EL (cell line): ENCODE measurements at regions not wholly inside any gene's neighbourhood (a gene's known extent, or its start where the extent isn't known, plus 50 kb on each side); places are given as distances from the start of the nearest gene placed in this dataset.
A peak's percentile ranks its signal among the peaks of the same experiment; 100 is the strongest.
"Not testable (repeated sequence)": the region's sequence is repeated elsewhere in the genome, so short reads cannot be mapped to it uniquely, and the experiment has no call there.

Experiments
- DNase-seq: peaks from one replicate; pipeline ENCODE4 v3.0.0-alpha.2; 2016

DNA sequence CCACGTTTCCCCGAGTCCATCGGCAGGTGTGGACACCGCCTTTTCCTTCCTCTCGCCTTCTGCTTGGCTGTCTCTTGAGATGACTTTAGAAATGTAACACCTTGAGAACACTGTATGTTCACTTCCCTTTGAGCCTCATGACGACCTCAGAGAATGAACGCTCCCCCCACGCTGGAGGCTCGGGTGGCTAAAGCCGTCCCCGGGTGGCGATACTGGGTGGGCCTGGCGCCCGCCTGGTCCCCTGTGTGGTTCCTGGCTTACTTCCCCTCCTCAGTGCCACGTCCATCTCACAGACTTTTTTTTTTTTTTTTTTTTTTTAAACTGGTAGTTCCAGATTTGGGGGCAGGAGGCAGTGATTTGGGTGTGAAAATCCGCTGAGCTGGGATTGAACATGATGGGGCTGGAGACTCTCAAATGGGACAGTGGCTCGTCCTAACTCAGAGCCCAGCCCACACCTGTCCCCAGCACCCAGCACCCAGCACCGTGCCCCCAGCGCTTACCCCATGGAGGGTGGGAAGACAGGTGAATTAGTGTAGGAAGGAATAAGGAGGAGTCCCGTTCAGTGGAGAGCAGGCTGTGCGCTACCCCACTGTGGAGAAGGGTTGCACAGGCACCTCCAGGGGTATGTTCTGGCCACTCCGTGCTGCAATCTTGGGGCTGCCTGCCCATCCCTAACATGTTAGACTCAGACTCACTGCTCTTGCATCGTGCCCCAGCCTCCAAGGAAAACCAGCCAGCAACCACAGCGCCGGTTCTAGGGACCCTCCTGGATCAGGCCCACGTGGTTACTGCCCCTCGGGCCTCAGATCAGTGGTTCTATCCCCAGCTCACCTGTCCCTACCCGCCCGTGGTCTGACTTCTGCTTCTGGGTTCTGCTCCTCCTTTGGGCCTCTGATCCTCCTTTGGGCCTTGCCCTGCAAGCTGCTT is 174.0 kb downstream of the ASB1 start:
- no peak for DNase-seq

DNA sequence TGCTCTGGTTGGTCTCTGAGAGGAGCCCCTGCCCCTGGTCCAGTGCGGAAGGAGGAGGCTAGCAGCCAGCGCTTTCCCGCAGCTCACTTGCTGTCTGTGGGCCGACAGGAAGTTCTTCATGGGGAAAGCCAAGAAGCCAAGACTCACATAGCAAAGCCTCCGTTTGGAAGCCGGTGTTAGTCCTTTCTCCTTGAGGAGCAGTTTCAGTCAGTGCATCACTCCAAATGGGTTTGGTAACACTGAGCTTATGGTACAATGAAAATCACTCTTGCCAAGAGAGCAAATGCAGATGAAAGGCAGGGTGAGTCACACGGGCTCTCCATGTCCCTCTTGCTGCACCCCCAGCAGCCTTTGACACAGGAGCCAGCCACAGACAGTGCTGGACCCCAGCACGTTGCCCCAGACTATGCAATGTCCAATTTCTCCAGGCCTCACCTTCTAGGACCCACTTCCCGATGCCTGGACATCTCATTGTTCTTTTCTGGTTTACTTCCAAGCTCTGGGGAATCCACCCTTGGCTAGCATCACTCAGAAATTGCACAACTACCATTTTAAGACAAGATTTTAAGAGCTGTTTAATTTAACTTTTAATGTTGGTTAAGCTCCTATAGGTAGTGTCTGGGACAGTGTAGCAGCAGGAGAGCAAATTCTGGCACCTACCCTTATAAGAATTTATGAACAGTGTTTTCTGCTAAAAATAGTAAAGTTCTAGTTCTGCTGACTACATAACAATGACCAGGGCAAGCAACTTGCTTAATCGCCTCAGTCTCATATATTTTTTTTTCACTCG is 174.9 kb downstream of the ASB1 start:
- peak; percentile 36 for DNase-seq

- DNase-seq, result no peak
Observed at GRCh38 chr2:238602223-238602960, 175.7 kb downstream of the ASB1 start.

- DNase-seq, result no peak
Observed at GRCh38 chr2:238603596-238603995, 176.9 kb downstream of the ASB1 start.

- DNase-seq, result no peak
Observed at GRCh38 chr2:238606311-238606710, 179.6 kb downstream of the ASB1 start.

DNA sequence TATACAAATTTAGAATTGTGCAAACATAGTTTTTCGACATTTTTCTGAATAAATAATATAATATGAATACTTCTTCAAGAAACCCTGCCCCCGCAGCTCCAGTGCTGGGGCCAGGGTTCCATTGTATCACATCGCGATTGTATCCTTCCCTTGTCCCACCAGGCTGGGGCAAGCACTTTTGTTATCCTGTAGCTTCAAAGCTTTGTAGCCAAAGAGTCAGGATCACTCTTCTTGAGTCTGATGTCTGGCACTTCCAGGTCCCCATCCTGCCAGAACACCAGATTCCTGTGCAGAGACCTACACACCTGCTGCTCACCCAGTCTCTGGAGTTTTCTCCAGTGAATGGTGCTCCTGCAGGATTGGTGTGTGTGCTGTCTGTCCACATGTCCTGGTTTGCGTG is 186.9 kb downstream of the ASB1 start:
- no peak for DNase-seq

- DNase-seq, result no peak
Observed at GRCh38 chr2:238614376-238614775, 187.6 kb downstream of the ASB1 start.

DNA sequence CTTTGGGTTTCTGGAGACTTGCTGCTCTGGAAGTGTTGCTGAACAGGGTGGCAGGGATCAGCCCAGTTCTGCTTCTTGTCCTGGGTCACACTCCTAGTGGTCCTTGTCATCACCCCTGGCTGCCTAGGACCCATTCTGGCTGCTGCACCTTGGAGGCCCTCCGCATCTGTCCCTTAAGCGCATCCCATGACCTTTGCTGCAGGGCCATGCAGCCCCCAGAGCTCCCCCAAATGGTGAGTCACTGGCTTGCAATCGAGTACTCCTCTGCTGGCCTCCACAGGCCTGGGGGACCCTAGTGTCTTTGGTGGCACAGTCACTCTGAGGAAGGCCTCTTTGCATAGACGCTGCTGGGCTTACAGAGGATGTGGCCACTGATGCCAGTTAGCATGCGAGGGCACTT is 188.5 kb downstream of the ASB1 start:
- DNase-seq, result no peak

GRCh38 chr2:238616681-238617080 is 190.0 kb downstream of the ASB1 start:
- no peak for DNase-seq

DNA sequence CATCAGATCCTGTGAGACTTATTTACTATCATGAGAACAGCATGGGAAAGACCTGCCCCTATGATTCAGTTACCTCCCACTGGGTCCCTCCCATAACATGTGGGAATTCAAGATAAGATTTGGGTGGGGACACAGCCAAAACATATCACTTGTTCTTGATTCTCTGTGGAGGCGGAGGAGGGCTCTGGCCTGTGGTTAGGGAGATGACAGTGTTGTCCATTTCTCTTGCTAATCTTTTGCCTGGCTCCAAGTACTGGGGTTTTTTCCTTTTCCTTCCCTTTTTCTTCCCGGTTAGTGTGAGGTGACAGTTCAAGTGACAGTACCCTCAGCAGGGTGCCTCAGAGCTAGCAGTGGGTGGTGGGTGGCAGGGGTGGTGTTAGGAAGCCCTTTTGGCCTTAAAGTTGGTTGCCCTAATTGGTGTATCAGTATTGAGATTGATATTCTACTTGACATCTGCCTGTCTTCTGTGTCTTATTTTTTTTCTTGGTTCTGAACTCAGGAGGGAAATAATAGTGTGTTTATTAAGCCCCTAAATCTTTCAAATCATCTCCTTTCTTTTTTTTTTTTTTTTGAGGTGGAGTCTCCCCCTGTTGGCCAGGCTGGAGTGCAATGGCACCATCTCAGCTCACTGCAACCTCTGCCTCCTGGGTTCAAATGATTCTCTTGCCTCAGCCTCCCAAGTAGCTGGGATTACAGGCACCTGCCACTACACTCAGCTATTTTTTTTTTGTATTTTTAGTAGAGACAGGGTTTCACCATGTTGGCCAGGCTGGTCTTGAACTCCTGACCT is 192.0 kb downstream of the ASB1 start:
- not testable (repeated sequence) for DNase-seq

GRCh38 chr2:238627899-238628298 is 201.2 kb downstream of the ASB1 start:
- no peak for DNase-seq

DNA sequence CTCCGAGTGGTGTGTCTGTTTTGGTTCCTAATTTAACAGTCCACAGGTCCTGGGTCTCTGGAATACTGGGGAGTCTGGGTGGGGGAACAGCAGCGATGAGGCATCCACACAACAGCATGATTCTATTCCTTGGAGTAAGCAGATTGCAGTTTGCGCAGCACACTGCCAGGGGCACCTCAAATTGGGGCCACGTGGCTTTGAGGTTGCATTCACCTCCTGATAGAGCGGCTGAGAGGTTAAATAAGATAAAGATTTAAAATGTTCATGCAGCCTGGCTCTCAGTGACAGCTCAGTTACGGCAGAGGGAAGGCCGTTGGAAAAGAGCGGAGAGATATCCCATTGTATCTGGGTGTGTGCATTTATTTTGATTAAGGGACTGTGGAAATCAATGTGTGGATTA is 202.3 kb downstream of the ASB1 start:
- no peak for DNase-seq

DNA sequence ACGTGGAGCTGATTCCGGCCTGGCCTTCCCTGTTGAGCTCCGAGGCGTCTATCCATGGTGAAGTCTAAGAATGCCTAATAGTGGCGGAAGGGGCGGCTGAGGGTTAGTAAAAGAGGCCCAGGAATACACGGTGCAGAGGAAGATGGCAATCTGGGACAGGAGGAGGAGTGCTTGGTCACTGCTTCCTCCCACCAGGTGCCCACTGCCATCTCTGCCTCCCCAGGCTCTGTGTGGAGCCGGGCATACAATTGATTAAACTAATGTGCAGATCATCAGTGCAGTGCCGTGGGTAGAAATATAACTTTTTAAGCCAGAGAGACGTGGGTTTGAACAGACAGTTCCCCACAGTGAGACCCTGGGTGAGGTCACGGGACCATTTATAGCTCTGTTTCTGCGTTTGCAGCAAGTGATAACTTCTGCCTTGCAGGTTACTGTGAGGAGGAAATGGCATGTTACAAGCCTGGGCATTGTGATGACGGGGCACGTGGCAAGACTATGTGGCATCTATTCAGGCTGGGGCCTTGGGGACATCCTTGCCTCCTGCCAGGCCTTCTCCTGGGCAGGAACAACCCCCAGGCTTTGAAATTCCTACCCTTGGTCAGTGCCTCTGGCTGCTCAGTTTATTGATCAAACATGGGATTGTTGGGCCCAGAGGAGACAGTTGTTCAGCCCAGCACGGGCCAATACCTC is 204.9 kb downstream of the ASB1 start:
- DNase-seq, result no peak

DNA sequence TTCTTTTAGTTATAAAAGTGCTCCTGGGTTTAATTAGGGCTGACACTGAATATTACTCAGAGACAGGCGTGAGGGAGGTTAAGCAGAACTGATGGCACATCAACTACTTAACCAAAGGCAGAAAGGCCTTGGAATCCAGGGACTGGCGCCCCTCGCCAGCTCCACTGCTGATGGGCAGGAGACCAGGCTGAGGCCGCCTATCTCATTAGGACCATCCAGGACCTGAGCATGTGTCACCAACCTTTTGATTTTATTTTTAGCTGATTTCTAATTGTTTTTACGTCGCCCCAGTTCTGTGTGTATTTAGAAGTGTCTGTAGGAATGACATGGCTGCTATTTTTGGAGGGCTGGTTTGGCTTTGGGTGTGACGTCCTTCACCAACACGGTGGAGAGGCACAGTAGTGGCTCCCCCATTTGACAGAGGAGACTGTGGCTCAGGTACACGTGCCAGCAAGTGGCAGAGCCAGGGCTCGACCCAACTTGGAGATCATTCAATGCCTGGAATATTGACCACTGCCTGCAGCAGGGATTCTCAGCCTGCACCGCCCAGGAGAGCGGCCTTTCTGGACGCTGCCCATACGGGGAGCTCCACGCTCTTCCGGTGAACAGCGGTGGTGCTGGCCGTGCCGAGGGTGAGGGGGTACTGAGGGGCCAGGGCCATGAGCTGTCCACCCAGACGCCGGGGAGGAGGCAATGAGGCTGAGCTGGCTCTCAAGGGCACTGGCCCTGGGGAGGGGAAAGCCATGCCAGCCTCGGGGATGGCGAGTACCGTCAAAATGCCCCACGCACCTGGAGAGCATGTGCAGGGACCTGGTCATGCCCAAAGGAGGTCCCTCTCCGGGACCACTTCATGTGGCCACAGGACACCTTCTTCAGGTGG is 205.7 kb downstream of the ASB1 start:
- DNase-seq, result no peak

- no peak for DNase-seq
Observed at GRCh38 chr2:238633426-238634328, 206.9 kb downstream of the ASB1 start.

- no peak for DNase-seq
Observed at GRCh38 chr2:238634701-238635357, 208.1 kb downstream of the ASB1 start.

DNA sequence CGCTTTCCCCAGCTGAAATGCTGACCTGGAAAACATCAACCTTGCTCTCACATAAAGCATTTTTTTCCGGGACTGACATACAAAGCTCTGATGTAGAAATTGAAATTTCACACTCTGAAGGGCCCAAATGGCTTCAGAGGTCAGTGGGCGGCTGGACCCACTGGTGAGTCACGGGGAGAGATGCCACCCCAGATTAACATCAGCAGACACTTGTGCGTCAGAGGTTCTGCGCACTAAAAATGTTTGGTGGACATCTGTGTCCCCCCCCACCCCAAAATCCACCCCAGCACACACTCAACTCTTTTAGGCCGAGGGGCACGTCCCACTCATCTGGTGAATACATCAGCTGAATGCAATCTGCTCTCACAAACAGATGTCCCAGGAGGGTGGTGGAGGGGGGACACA is 208.9 kb downstream of the ASB1 start:
- DNase-seq, result peak; percentile 93

- DNase-seq, result peak; percentile 90
Observed at GRCh38 chr2:238636269-238637073, 209.7 kb downstream of the ASB1 start.
